ENCODE measurements at regions not wholly inside any gene's neighbourhood (a gene's known extent, or its start where the extent isn't known, plus 50 kb on each side); places are given as distances from the start of the nearest gene placed in this dataset.

DNA sequence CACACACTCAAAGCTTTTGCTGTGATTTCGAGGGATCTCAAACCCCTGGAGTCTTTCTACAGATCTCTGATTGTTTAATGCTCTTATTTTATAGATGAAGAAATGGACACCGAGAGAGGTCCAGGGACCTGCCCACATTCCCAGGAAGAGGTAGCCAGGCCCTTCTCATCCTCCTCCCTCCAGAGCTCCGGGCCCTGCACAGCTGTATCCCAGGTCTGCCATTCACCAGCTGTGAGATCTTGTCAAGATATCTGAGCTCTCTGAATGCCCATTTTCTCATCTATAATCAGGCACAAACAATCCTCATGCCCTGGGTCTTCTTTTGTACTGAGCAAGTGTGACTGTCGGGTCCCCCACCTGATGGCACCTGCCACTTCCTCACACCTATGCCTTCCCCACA, 98.2 kb upstream of the ALX4 start:
- TF ChIP-seq POLR2A (IDR thresholded peaks at IDR 0.05) = no peak
- TF ChIP-seq, protein P1, sequence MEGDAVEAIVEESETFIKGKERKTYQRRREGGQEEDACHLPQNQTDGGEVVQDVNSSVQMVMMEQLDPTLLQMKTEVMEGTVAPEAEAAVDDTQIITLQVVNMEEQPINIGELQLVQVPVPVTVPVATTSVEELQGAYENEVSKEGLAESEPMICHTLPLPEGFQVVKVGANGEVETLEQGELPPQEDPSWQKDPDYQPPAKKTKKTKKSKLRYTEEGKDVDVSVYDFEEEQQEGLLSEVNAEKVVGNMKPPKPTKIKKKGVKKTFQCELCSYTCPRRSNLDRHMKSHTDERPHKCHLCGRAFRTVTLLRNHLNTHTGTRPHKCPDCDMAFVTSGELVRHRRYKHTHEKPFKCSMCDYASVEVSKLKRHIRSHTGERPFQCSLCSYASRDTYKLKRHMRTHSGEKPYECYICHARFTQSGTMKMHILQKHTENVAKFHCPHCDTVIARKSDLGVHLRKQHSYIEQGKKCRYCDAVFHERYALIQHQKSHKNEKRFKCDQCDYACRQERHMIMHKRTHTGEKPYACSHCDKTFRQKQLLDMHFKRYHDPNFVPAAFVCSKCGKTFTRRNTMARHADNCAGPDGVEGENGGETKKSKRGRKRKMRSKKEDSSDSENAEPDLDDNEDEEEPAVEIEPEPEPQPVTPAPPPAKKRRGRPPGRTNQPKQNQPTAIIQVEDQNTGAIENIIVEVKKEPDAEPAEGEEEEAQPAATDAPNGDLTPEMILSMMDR (IDR thresholded peaks at IDR 0.05) = no peak

Data from thyroid gland (tissue), 4 donors.